PFSK-1 (cell line): ENCODE measurements at regions not wholly inside any gene's neighbourhood (a gene's known extent, or its start where the extent isn't known, plus 50 kb on each side); places are given as distances from the start of the nearest gene placed in this dataset.

Experiments used
- FOXP2 ChIP-seq: optimal IDR thresholded peaks from 2 replicates; pipeline ENCODE3; 2011; ENCODE audit warnings: borderline replicate concordance, control low read depth, inconsistent platforms; ENCODE audit not compliant: insufficient read depth; ENCODE audit errors: extremely low read length, extremely low read depth
- POLR2AphosphoS5 ChIP-seq: IDR thresholded peaks from 2 replicates; pipeline ENCODE4 v1.6.1; 2012; ENCODE audit warnings: low read depth, mild to moderate bottlenecking, control low read depth, low read length, moderate library complexity
- REST ChIP-seq, 2 experiments: IDR thresholded peaks; 2 replicates each; pipeline versions ENCODE4 v1.6.1 to v1.8.0; 2011 to 2012; ENCODE audit warnings: low read depth in 2 of 2, low read length in 2 of 2, control low read depth in 1 of 2, inconsistent platforms in 1 of 2, mild to moderate bottlenecking in 1 of 2, moderate library complexity in 1 of 2; ENCODE audit not compliant: insufficient read depth in 1 of 2
- SIN3A ChIP-seq: IDR thresholded peaks from 2 replicates; pipeline ENCODE4 v1.6.1; 2012; ENCODE audit warnings: mild to moderate bottlenecking, low read length, moderate library complexity, borderline replicate concordance; ENCODE audit not compliant: insufficient read depth
- TAF1 ChIP-seq: IDR thresholded peaks from 2 replicates; pipeline ENCODE4 v1.6.1; 2012; ENCODE audit warnings: low read length, control low read depth, borderline replicate concordance; ENCODE audit not compliant: insufficient read depth

GRCh38 chr7:51901489-51901840 is 584.9 kb upstream of the COBL start:
- TF ChIP-seq TAF1 (no peak), POLR2AphosphoS5 (no peak), REST (IDR thresholded peaks at IDR 0.05; ENCODE audit: insufficient read depth in 1 of 2, low read depth in 2 of 2, low read length in 2 of 2) (no peak), SIN3A (no peak), FOXP2 (no peak)
